ENCODE measurements at regions not wholly inside any gene's neighbourhood (a gene's known extent, or its start where the extent isn't known, plus 50 kb on each side); places are given as distances from the start of the nearest gene placed in this dataset.
"Not testable (repeated sequence)": the region's sequence is repeated elsewhere in the genome, so short reads cannot be mapped to it uniquely, and the experiment has no call there.

GRCh38 chrX:65194547-65194946 is 218.3 kb upstream of the ZC4H2 start:
- TF ChIP-seq CTCF (IDR thresholded peaks at IDR 0.05; ENCODE audit: low read length): no peak
- TF ChIP-seq EZH2 (IDR thresholded peaks at IDR 0.05; ENCODE audit: borderline replicate concordance, low read length): no peak
- no peaks in the 10 kb centered on the region for H3K27me3 ChIP-seq (ENCODE audit: insufficient read depth, low read length)
- H3K9me3 ChIP-seq (ENCODE audit: low read length): no peaks in the 10 kb centered on the region
- H3K36me3 ChIP-seq (ENCODE audit: insufficient read depth, low read length): no peaks in the 10 kb centered on the region
- no peak overlapping the region for H3K4me2 ChIP-seq (ENCODE audit: low read length)
- H3K9me2 ChIP-seq (ENCODE audit: low read depth, low read length): no peaks in the 10 kb centered on the region
- H3F3A ChIP-seq (ENCODE audit: insufficient read depth, low read length): no peaks in the 10 kb centered on the region
- H3K27ac ChIP-seq (ENCODE audit: low read depth, low read length, poor library complexity, severe bottlenecking): no peak overlapping the region
- H3K4me1 ChIP-seq (ENCODE audit: insufficient read depth, low read length, severe bottlenecking): no peaks in the 10 kb centered on the region
- H3K4me3 ChIP-seq (ENCODE audit: low read depth, low read length, poor library complexity, severe bottlenecking): no peak overlapping the region
- H4K20me1 ChIP-seq (ENCODE audit: insufficient read depth, low read length): no peaks in the 10 kb centered on the region
- H3K9ac ChIP-seq (ENCODE audit: low read length): no peak overlapping the region
- no peak overlapping the region for H2AFZ ChIP-seq (ENCODE audit: low read length)
- no peaks in the 10 kb centered on the region for H3K79me2 ChIP-seq (ENCODE audit: insufficient read depth, low read length)

GRCh38 chrX:65163325-65163724 is 187.1 kb upstream of the ZC4H2 start:
- H4K20me1 ChIP-seq (ENCODE audit: insufficient read depth, low read length): not testable (repeated sequence)

GRCh38 chrX:65148232-65148631 is 172.0 kb upstream of the ZC4H2 start:
- Histone ChIP-seq H3K27ac (ENCODE audit: low read depth, low read length, poor library complexity, severe bottlenecking) (no peak overlapping the region), H3K9ac (ENCODE audit: low read length) (no peak overlapping the region), H3F3A (ENCODE audit: insufficient read depth, low read length) (no peaks in the 10 kb centered on the region), H3K36me3 (ENCODE audit: insufficient read depth, low read length) (no peaks in the 10 kb centered on the region), H3K27me3 (ENCODE audit: insufficient read depth, low read length) (no peaks in the 10 kb centered on the region), H2AFZ (ENCODE audit: low read length) (no peak overlapping the region), H3K9me2 (ENCODE audit: low read depth, low read length) (no peaks in the 10 kb centered on the region), H3K79me2 (ENCODE audit: insufficient read depth, low read length) (no peaks in the 10 kb centered on the region), H3K4me3 (ENCODE audit: low read depth, low read length, poor library complexity, severe bottlenecking) (no peak overlapping the region), H4K20me1 (ENCODE audit: insufficient read depth, low read length) (no peaks in the 10 kb centered on the region), H3K4me1 (ENCODE audit: insufficient read depth, low read length, severe bottlenecking) (no peaks in the 10 kb centered on the region), H3K4me2 (ENCODE audit: low read length) (no peak overlapping the region), H3K9me3 (ENCODE audit: low read length) (no peaks in the 10 kb centered on the region)
- TF ChIP-seq EZH2 (IDR thresholded peaks at IDR 0.05; ENCODE audit: borderline replicate concordance, low read length) (no peak), CTCF (IDR thresholded peaks at IDR 0.05; ENCODE audit: low read length) (no peak)

More at GRCh38 chrX:65163325-65163724, 187.1 kb upstream of the ZC4H2 start:
- not testable (repeated sequence) for H3K9ac ChIP-seq (ENCODE audit: low read length); H2AFZ ChIP-seq (ENCODE audit: low read length); H3K4me3 ChIP-seq (ENCODE audit: low read depth, low read length, poor library complexity, severe bottlenecking); H3K36me3 ChIP-seq (ENCODE audit: insufficient read depth, low read length); H3K79me2 ChIP-seq (ENCODE audit: insufficient read depth, low read length); H3F3A ChIP-seq (ENCODE audit: insufficient read depth, low read length); H3K9me2 ChIP-seq (ENCODE audit: low read depth, low read length); H3K9me3 ChIP-seq (ENCODE audit: low read length); H3K4me2 ChIP-seq (ENCODE audit: low read length); H3K4me1 ChIP-seq (ENCODE audit: insufficient read depth, low read length, severe bottlenecking); H3K27me3 ChIP-seq (ENCODE audit: insufficient read depth, low read length); H3K27ac ChIP-seq (ENCODE audit: low read depth, low read length, poor library complexity, severe bottlenecking)

DNA sequence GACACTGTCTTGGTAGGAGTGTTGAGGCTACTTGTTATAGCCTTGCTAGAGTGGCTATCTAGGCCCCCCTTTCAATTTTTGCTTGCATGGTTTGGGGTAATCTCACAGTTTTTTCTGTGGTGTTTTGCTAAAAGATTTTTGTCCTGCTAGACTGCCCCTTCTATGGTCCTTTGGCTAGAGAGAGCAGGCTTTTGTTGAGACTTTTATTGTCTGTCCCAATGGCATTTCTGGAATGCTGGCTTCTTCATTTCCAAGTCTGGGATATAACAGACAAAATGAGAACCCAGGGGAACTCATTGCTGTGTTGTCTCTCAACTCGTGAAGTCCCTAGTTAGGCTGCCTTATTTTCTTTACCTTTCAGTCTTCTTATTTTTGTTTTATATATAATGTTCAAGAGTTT is 160.2 kb upstream of the ZC4H2 start:
- TF ChIP-seq EZH2 (IDR thresholded peaks at IDR 0.05; ENCODE audit: borderline replicate concordance, low read length) (no peak), CTCF (IDR thresholded peaks at IDR 0.05; ENCODE audit: low read length) (no peak)
- H3K4me1 ChIP-seq (ENCODE audit: insufficient read depth, low read length, severe bottlenecking): no peaks in the 10 kb centered on the region
- no peak overlapping the region for H3K27ac ChIP-seq (ENCODE audit: low read depth, low read length, poor library complexity, severe bottlenecking)
- no peaks in the 10 kb centered on the region for H4K20me1 ChIP-seq (ENCODE audit: insufficient read depth, low read length)
- no peaks in the 10 kb centered on the region for H3K9me2 ChIP-seq (ENCODE audit: low read depth, low read length)
- no peaks in the 10 kb centered on the region for H3K27me3 ChIP-seq (ENCODE audit: insufficient read depth, low read length)
- no peaks in the 10 kb centered on the region for H3K79me2 ChIP-seq (ENCODE audit: insufficient read depth, low read length)
- no peak overlapping the region for H2AFZ ChIP-seq (ENCODE audit: low read length)
- no peak overlapping the region for H3K4me2 ChIP-seq (ENCODE audit: low read length)
- H3F3A ChIP-seq (ENCODE audit: insufficient read depth, low read length): no peaks in the 10 kb centered on the region
- no peaks in the 10 kb centered on the region for H3K9me3 ChIP-seq (ENCODE audit: low read length)
- H3K4me3 ChIP-seq (ENCODE audit: low read depth, low read length, poor library complexity, severe bottlenecking): no peak overlapping the region
- H3K9ac ChIP-seq (ENCODE audit: low read length): no peak overlapping the region
- H3K36me3 ChIP-seq (ENCODE audit: insufficient read depth, low read length): no peaks in the 10 kb centered on the region
